ENCODE measurements at regions not wholly inside any gene's neighbourhood (a gene's known extent, or its start where the extent isn't known, plus 50 kb on each side); places are given as distances from the start of the nearest gene placed in this dataset.

DNA sequence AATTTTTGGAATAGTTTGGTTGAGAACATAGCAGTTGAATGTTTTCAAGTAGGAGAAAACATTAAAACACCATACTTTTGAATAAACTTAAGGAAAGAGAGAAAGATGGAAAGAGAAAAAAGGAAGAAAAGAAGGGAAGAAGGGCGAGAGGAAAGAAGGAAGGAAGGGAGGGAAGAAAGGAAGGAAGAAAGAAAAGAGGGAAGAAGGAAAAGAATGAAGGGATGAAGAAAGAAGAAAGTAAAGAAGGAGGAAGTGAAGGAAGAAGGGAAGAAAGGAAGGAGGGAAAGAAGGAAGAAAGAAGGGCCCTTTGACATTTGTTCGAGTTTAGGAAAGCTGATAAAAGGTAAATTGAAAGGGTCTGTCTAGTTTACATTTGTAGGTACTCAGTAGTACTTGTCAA, 482.7 kb downstream of the SIPA1L2 start (continued):
- TF ChIP-seq, protein P1, sequence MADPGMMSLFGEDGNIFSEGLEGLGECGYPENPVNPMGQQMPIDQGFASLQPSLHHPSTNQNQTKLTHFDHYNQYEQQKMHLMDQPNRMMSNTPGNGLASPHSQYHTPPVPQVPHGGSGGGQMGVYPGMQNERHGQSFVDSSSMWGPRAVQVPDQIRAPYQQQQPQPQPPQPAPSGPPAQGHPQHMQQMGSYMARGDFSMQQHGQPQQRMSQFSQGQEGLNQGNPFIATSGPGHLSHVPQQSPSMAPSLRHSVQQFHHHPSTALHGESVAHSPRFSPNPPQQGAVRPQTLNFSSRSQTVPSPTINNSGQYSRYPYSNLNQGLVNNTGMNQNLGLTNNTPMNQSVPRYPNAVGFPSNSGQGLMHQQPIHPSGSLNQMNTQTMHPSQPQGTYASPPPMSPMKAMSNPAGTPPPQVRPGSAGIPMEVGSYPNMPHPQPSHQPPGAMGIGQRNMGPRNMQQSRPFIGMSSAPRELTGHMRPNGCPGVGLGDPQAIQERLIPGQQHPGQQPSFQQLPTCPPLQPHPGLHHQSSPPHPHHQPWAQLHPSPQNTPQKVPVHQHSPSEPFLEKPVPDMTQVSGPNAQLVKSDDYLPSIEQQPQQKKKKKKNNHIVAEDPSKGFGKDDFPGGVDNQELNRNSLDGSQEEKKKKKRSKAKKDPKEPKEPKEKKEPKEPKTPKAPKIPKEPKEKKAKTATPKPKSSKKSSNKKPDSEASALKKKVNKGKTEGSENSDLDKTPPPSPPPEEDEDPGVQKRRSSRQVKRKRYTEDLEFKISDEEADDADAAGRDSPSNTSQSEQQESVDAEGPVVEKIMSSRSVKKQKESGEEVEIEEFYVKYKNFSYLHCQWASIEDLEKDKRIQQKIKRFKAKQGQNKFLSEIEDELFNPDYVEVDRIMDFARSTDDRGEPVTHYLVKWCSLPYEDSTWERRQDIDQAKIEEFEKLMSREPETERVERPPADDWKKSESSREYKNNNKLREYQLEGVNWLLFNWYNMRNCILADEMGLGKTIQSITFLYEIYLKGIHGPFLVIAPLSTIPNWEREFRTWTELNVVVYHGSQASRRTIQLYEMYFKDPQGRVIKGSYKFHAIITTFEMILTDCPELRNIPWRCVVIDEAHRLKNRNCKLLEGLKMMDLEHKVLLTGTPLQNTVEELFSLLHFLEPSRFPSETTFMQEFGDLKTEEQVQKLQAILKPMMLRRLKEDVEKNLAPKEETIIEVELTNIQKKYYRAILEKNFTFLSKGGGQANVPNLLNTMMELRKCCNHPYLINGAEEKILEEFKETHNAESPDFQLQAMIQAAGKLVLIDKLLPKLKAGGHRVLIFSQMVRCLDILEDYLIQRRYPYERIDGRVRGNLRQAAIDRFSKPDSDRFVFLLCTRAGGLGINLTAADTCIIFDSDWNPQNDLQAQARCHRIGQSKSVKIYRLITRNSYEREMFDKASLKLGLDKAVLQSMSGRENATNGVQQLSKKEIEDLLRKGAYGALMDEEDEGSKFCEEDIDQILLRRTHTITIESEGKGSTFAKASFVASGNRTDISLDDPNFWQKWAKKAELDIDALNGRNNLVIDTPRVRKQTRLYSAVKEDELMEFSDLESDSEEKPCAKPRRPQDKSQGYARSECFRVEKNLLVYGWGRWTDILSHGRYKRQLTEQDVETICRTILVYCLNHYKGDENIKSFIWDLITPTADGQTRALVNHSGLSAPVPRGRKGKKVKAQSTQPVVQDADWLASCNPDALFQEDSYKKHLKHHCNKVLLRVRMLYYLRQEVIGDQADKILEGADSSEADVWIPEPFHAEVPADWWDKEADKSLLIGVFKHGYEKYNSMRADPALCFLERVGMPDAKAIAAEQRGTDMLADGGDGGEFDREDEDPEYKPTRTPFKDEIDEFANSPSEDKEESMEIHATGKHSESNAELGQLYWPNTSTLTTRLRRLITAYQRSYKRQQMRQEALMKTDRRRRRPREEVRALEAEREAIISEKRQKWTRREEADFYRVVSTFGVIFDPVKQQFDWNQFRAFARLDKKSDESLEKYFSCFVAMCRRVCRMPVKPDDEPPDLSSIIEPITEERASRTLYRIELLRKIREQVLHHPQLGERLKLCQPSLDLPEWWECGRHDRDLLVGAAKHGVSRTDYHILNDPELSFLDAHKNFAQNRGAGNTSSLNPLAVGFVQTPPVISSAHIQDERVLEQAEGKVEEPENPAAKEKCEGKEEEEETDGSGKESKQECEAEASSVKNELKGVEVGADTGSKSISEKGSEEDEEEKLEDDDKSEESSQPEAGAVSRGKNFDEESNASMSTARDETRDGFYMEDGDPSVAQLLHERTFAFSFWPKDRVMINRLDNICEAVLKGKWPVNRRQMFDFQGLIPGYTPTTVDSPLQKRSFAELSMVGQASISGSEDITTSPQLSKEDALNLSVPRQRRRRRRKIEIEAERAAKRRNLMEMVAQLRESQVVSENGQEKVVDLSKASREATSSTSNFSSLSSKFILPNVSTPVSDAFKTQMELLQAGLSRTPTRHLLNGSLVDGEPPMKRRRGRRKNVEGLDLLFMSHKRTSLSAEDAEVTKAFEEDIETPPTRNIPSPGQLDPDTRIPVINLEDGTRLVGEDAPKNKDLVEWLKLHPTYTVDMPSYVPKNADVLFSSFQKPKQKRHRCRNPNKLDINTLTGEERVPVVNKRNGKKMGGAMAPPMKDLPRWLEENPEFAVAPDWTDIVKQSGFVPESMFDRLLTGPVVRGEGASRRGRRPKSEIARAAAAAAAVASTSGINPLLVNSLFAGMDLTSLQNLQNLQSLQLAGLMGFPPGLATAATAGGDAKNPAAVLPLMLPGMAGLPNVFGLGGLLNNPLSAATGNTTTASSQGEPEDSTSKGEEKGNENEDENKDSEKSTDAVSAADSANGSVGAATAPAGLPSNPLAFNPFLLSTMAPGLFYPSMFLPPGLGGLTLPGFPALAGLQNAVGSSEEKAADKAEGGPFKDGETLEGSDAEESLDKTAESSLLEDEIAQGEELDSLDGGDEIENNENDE (IDR thresholded peaks at IDR 0.05; ENCODE audit: insufficient replicate concordance, low read length): no peak

Data from H1 (cell line).